SK-N-MC (cell line): ENCODE measurements at regions not wholly inside any gene's neighbourhood (a gene's known extent, or its start where the extent isn't known, plus 50 kb on each side); places are given as distances from the start of the nearest gene placed in this dataset.

Experiments
- EZH2 ChIP-seq: fragments of 200-600 bp; sonication (generic); IDR thresholded peaks from one replicate; pipeline ENCODE4 v1.6.1; 2017; ENCODE audit warnings: antibody characterized with exemption
- FOXP2 ChIP-seq: optimal IDR thresholded peaks from 2 replicates; pipeline ENCODE3; 2011; ENCODE audit warnings: mild to moderate bottlenecking, moderate library complexity; ENCODE audit not compliant: insufficient read depth; ENCODE audit errors: extremely low read length, control extremely low read depth
- POLR2AphosphoS5 ChIP-seq: IDR thresholded peaks from 2 replicates; pipeline ENCODE4 v1.6.1; 2012; ENCODE audit warnings: mild to moderate bottlenecking, low read depth, low read length, borderline replicate concordance

DNA sequence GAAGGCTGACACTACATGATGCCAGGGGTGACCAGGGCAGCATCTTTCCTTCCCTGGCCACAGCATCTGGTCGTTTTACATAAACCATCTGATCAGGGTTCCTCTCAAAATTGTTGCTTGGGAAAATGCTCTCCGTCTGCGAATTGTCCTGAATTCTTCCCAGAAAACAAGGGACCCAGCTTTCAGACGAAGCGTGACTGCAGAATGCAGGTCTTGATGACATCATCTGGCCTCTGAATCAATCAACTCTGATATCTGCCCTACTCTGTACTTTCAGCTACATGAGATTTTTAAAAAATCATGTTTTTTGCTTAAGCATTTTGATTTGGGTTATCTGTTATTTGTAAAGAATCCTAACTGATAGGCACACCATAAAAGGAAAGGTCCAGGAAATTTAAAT, 246.6 kb upstream of the IRS2 start:
- TF ChIP-seq EZH2: no peak
- no peak for TF ChIP-seq POLR2AphosphoS5
- no peak for TF ChIP-seq FOXP2
